GM18520 (cell line): ENCODE measurements at regions not wholly inside any gene's neighbourhood (a gene's known extent, or its start where the extent isn't known, plus 50 kb on each side); places are given as distances from the start of the nearest gene placed in this dataset.
"Not testable (repeated sequence)": the region's sequence is repeated elsewhere in the genome, so short reads cannot be mapped to it uniquely, and the experiment has no call there.

Experiments used
- ATAC-seq: cut with Tn5 transposase; IDR thresholded peaks from one replicate; pipeline ENCODE4 v1.9.1; 2021; ENCODE audit not compliant: unreplicated experiment

GRCh38 chr2:8609357-8609811 is 72.5 kb upstream of the ID2 start:
- no peak for ATAC-seq

- ATAC-seq: not testable (repeated sequence)
These were observed 71.1 kb upstream of the ID2 start for GRCh38 chr2:8610775-8611174.

GRCh38 chr2:8611246-8611645 is 70.6 kb upstream of the ID2 start:
- ATAC-seq: no peak

GRCh38 chr2:8611700-8612099 is 70.2 kb upstream of the ID2 start:
- ATAC-seq: no peak

- ATAC-seq: no peak
These were observed 69.1 kb upstream of the ID2 start for GRCh38 chr2:8612734-8613179.

GRCh38 chr2:8613207-8613999 is 68.5 kb upstream of the ID2 start:
- not testable (repeated sequence) for ATAC-seq

GRCh38 chr2:8614646-8615045 is 67.2 kb upstream of the ID2 start:
- no peak for ATAC-seq

- ATAC-seq: no peak
These were observed 66.6 kb upstream of the ID2 start for GRCh38 chr2:8615252-8615575.

GRCh38 chr2:8615576-8616281 is 66.1 kb upstream of the ID2 start:
- no peak for ATAC-seq

- ATAC-seq: no peak
These were observed 64.8 kb upstream of the ID2 start for GRCh38 chr2:8617048-8617447.

GRCh38 chr2:8617590-8617989 is 64.3 kb upstream of the ID2 start:
- no peak for ATAC-seq

- ATAC-seq: no peak
These were observed 62.8 kb upstream of the ID2 start for GRCh38 chr2:8619071-8619470.

GRCh38 chr2:8620611-8621382 is 61.1 kb upstream of the ID2 start:
- no peak for ATAC-seq

- no peak for ATAC-seq
These were observed 59.5 kb upstream of the ID2 start for GRCh38 chr2:8622199-8622911.

GRCh38 chr2:8622924-8623465 is 58.9 kb upstream of the ID2 start:
- no peak for ATAC-seq

- no peak for ATAC-seq
These were observed 58.3 kb upstream of the ID2 start for GRCh38 chr2:8623576-8623957.

GRCh38 chr2:8623958-8624591 is 57.8 kb upstream of the ID2 start:
- ATAC-seq: no peak

- no peak for ATAC-seq
These were observed 56.9 kb upstream of the ID2 start for GRCh38 chr2:8624855-8625398.

GRCh38 chr2:8625399-8626300 is 56.2 kb upstream of the ID2 start:
- ATAC-seq: no peak
